ENCODE measurements at regions not wholly inside any gene's neighbourhood (a gene's known extent, or its start where the extent isn't known, plus 50 kb on each side); places are given as distances from the start of the nearest gene placed in this dataset.

- H3K4me3 Mint-ChIP-seq, result no peak overlapping the region
Measured at GRCh38 chr5:8641786-8642505, 773.0 kb downstream of the MTRR start.

GRCh38 chr5:8644377-8644776 is 775.4 kb downstream of the MTRR start:
- H3K9me3 ChIP-seq (ENCODE audit: control insufficient read depth, insufficient read depth, low read length), result peaks cover 5% of the 10 kb centered on the region
- ATAC-seq (no peak), DNase-seq (no peak)
- intact Hi-C loops (cut with micrococcal nuclease), result no loop called here
- no peak overlapping the region for H3K4me3 Mint-ChIP-seq
- 76% methylated on average over 3 of the region's 3 CpGs for WGBS (ENCODE audit: insufficient coverage)
- H3K27me3 ChIP-seq (ENCODE audit: control insufficient read depth, insufficient read depth, low read length), result no peaks in the 10 kb centered on the region
- TF ChIP-seq, protein P1, sequence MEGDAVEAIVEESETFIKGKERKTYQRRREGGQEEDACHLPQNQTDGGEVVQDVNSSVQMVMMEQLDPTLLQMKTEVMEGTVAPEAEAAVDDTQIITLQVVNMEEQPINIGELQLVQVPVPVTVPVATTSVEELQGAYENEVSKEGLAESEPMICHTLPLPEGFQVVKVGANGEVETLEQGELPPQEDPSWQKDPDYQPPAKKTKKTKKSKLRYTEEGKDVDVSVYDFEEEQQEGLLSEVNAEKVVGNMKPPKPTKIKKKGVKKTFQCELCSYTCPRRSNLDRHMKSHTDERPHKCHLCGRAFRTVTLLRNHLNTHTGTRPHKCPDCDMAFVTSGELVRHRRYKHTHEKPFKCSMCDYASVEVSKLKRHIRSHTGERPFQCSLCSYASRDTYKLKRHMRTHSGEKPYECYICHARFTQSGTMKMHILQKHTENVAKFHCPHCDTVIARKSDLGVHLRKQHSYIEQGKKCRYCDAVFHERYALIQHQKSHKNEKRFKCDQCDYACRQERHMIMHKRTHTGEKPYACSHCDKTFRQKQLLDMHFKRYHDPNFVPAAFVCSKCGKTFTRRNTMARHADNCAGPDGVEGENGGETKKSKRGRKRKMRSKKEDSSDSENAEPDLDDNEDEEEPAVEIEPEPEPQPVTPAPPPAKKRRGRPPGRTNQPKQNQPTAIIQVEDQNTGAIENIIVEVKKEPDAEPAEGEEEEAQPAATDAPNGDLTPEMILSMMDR (IDR thresholded peaks at IDR 0.05), result no peak
- no peak overlapping the region for H3K27ac ChIP-seq (ENCODE audit: low read length)
- no peaks in the 10 kb centered on the region for H3K36me3 Mint-ChIP-seq
- peaks cover 4 to 9% of the 10 kb centered on the region in 2 donors for H3K9me3 Mint-ChIP-seq
- no peaks in the 10 kb centered on the region for H3K4me1 ChIP-seq (ENCODE audit: control insufficient read depth, insufficient read depth, low read length)
- no peak overlapping the region for H3K27ac Mint-ChIP-seq
- H3K4me3 ChIP-seq (ENCODE audit: low read length), result no peak overlapping the region
- H3K4me1 Mint-ChIP-seq, result no peaks in the 10 kb centered on the region
- no peaks in the 10 kb centered on the region for H3K36me3 ChIP-seq (ENCODE audit: control insufficient read depth, insufficient read depth, low read length)
- H3K27me3 Mint-ChIP-seq (ENCODE audit: low read depth in 2 of 2), result no peaks in the 10 kb centered on the region

More at GRCh38 chr5:8641786-8642505, 773.0 kb downstream of the MTRR start:
- H3K9me3 Mint-ChIP-seq, result peaks cover 4 to 12% of the 10 kb centered on the region in 2 donors
- Histone ChIP-seq H3K36me3 (ENCODE audit: control insufficient read depth, insufficient read depth, low read length) (no peaks in the 10 kb centered on the region), H3K4me1 (ENCODE audit: control insufficient read depth, insufficient read depth, low read length) (no peaks in the 10 kb centered on the region), H3K27me3 (ENCODE audit: control insufficient read depth, insufficient read depth, low read length) (no peaks in the 10 kb centered on the region), H3K9me3 (ENCODE audit: control insufficient read depth, insufficient read depth, low read length) (peaks cover 5% of the 10 kb centered on the region), H3K27ac (ENCODE audit: low read length) (no peak overlapping the region), H3K4me3 (ENCODE audit: low read length) (no peak overlapping the region)
- DNase-seq (no peak), ATAC-seq (no peak)
- H3K36me3 Mint-ChIP-seq, result no peaks in the 10 kb centered on the region
- intact Hi-C loops (cut with micrococcal nuclease), result no loop called here
- H3K27me3 Mint-ChIP-seq (ENCODE audit: low read depth in 2 of 2), result no peaks in the 10 kb centered on the region
- TF ChIP-seq, protein P1 (IDR thresholded peaks at IDR 0.05), result no peak
- WGBS (ENCODE audit: insufficient coverage), result 85% methylated on average over 4 of the region's 7 CpGs
- no peaks in the 10 kb centered on the region for H3K4me1 Mint-ChIP-seq
- H3K27ac Mint-ChIP-seq, result no peak overlapping the region

GRCh38 chr5:8647111-8647510 is 778.2 kb downstream of the MTRR start:
- no peaks in the 10 kb centered on the region for H3K27me3 ChIP-seq (ENCODE audit: control insufficient read depth, insufficient read depth, low read length)
- ATAC-seq, result no peak
- Mint-ChIP-seq H3K4me3 (no peak overlapping the region), H3K27ac (no peak overlapping the region), H3K9me3 (peaks cover 10 to 22% of the 10 kb centered on the region in 2 donors), H3K36me3 (no peaks in the 10 kb centered on the region), H3K27me3 (ENCODE audit: low read depth in 2 of 2) (no peaks in the 10 kb centered on the region), H3K4me1 (no peaks in the 10 kb centered on the region)
- intact Hi-C loops (cut with micrococcal nuclease), result no loop called here
- no peak for DNase-seq
- no peak overlapping the region for H3K4me3 ChIP-seq (ENCODE audit: low read length)
- no peaks in the 10 kb centered on the region for H3K4me1 ChIP-seq (ENCODE audit: control insufficient read depth, insufficient read depth, low read length)
- no peak overlapping the region for H3K27ac ChIP-seq (ENCODE audit: low read length)
- peaks cover 7% of the 10 kb centered on the region for H3K9me3 ChIP-seq (ENCODE audit: control insufficient read depth, insufficient read depth, low read length)
- no peaks in the 10 kb centered on the region for H3K36me3 ChIP-seq (ENCODE audit: control insufficient read depth, insufficient read depth, low read length)
- TF ChIP-seq, protein P1 (IDR thresholded peaks at IDR 0.05), result no peak

DNA sequence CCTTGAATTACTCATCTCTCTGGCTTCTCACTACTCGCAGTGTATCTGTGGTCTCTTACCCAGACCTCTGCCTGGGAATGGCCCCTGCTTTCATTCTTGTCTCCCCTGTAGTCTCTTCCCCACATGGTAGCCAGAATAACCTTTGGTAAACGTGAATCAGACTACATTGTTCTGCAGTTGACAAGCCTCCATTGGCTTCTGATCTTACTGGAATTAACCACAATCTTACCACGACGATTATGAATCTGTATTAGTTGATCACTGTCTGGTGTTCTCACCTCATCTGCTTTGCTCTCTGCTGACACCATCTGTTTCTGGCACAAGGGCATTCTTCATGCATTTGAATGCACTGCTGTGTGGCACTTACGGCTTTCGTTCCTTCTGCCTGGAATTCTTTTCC is 781.2 kb downstream of the MTRR start:
- no peaks in the 10 kb centered on the region for H3K36me3 ChIP-seq (ENCODE audit: control insufficient read depth, insufficient read depth, low read length)

More for the DNA sequence above, 781.2 kb downstream of the MTRR start:
- Mint-ChIP-seq H3K36me3 (no peaks in the 10 kb centered on the region), H3K27me3 (ENCODE audit: low read depth in 2 of 2) (no peaks in the 10 kb centered on the region), H3K27ac (no peak overlapping the region), H3K4me1 (no peaks in the 10 kb centered on the region), H3K4me3 (no peak overlapping the region), H3K9me3 (peaks cover 12 to 18% of the 10 kb centered on the region in 2 donors)
- no peak overlapping the region for H3K4me3 ChIP-seq (ENCODE audit: low read length)
- no peak for ATAC-seq
- no peak overlapping the region for H3K27ac ChIP-seq (ENCODE audit: low read length)
- H3K27me3 ChIP-seq (ENCODE audit: control insufficient read depth, insufficient read depth, low read length), result no peaks in the 10 kb centered on the region
- DNase-seq, result no peak
- peaks cover 5% of the 10 kb centered on the region for H3K9me3 ChIP-seq (ENCODE audit: control insufficient read depth, insufficient read depth, low read length)
- intact Hi-C loops (cut with micrococcal nuclease), result no loop called here
- TF ChIP-seq, protein P1 (IDR thresholded peaks at IDR 0.05), result no peak
- WGBS (ENCODE audit: insufficient coverage), result 82% methylated on average over 6 of the region's 6 CpGs
- no peaks in the 10 kb centered on the region for H3K4me1 ChIP-seq (ENCODE audit: control insufficient read depth, insufficient read depth, low read length)

Data from natural killer cell (primary cell).